GM04504 (cell line): ENCODE measurements at regions not wholly inside any gene's neighbourhood (a gene's known extent, or its start where the extent isn't known, plus 50 kb on each side); places are given as distances from the start of the nearest gene placed in this dataset.
"Not testable (repeated sequence)": the region's sequence is repeated elsewhere in the genome, so short reads cannot be mapped to it uniquely, and the experiment has no call there.

ENCODE experiments used
- DNase-seq: peaks from one replicate; pipeline ENCODE4 v3.0.0-alpha.2; 2012; ENCODE audit warnings: low read depth

GRCh38 chr20:47842004-47842403, 56.7 kb upstream of the SULF2 start:
- DNase-seq: not testable (repeated sequence)

GRCh38 chr20:47836256-47836817, 51.1 kb upstream of the SULF2 start:
- not testable (repeated sequence) for DNase-seq
